GM19397 (cell line): ENCODE measurements at regions not wholly inside any gene's neighbourhood (a gene's known extent, or its start where the extent isn't known, plus 50 kb on each side); places are given as distances from the start of the nearest gene placed in this dataset.
"Not testable (repeated sequence)": the region's sequence is repeated elsewhere in the genome, so short reads cannot be mapped to it uniquely, and the experiment has no call there.

ENCODE experiments used
- ATAC-seq: cut with Tn5 transposase; IDR thresholded peaks from one replicate; pipeline ENCODE4 v1.9.1; 2021; ENCODE audit warnings: mild to moderate bottlenecking, moderate library complexity; ENCODE audit not compliant: unreplicated experiment

GRCh38 chr5:174648618-174649017 is 75.8 kb upstream of the MSX2 start:
- not testable (repeated sequence) for ATAC-seq

GRCh38 chr5:174649391-174649790 is 75.0 kb upstream of the MSX2 start:
- no peak for ATAC-seq

GRCh38 chr5:174654442-174654841 is 69.9 kb upstream of the MSX2 start:
- ATAC-seq: no peak

GRCh38 chr5:174655351-174655750 is 69.0 kb upstream of the MSX2 start:
- no peak for ATAC-seq

GRCh38 chr5:174664180-174664850 is 60.1 kb upstream of the MSX2 start:
- ATAC-seq: no peak

GRCh38 chr5:174665347-174665746 is 59.0 kb upstream of the MSX2 start:
- no peak for ATAC-seq

- ATAC-seq: no peak
Measured at GRCh38 chr5:174667526-174667925, 56.9 kb upstream of the MSX2 start.

GRCh38 chr5:174668349-174668748 is 56.0 kb upstream of the MSX2 start:
- ATAC-seq: no peak
